ELR (cell line): ENCODE measurements at regions not wholly inside any gene's neighbourhood (a gene's known extent, or its start where the extent isn't known, plus 50 kb on each side); places are given as distances from the start of the nearest gene placed in this dataset.

Experiments used
- DNase-seq: peaks from one replicate; pipeline ENCODE4 v3.0.0-alpha.2; 2015; ENCODE audit warnings: low read depth

DNA sequence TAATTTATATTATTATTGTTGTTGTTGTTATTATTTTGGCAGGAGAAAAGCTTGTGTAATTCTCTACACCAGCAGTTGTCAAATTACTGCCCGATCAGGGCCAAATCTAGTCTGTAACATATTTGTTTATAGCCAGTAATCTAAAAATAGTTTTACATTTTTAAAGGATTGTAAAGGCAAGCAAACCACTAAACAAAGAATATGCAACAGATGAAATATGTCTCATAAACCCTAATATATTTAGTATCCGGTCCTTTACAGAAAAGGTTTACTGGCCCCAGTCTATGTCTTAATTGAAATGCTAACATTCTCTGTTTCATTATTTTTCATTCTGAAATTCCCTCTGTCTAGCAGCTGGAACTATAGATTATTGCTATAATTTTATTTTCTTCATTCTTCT, 709.5 kb downstream of the KCNJ2 start:
- DNase-seq = no peak

DNA sequence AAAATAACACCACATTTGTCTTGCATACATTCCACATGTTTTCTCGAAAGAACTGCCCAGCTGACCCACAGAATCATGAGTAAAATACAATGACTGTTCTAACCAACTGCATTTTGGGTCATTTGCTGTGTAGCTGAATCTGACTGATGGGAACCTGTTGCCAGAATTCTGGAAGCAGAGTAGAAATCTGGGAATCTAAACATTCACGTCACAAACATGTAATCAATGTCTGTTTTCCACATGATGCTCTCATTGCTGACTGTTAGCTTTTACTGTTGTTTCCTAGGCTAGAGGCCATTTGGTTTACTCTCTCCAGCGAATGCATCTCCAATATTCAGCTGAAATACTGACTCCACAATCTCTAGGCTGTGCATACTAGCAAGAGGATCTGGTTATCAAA, 710.1 kb downstream of the KCNJ2 start:
- DNase-seq = no peak

DNA sequence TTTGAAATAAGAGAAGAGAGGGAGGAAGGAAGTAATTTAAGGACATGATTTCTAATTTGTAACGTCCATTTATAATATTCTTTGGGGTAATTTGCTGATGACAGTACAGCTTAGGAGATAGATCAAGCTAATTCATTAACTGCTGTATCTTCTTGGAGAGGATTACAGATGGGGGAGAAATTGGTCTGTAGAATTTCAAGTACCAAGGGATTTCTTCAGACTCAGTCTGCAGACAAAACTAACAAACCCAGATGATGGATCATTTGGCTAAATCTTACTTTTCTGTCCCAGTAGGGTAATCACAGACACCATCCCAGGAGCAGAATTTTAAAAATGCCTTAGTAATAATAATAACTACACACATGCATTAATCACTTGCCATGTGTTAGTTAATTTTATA, 711.8 kb downstream of the KCNJ2 start:
- DNase-seq = no peak

DNA sequence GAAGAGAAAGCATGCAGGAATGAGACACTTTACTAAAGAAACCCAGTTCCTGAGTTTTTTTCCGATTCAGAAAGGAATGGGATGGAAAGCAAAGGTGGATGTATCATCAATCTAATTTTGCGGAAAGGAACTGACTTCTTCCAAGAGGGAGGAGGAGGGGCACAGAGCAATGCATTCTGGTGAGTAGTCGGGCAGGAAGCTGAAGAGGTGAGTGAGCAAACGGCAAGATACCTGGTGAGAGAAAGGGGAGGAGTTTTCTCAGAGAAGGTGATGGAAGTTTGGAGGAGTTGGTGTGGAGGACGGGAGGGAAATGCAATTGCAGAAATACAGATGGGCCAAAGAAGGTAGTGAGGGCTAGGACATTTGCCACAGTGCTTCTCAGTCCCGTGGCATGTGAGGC, 713.2 kb downstream of the KCNJ2 start:
- DNase-seq = no peak

DNA sequence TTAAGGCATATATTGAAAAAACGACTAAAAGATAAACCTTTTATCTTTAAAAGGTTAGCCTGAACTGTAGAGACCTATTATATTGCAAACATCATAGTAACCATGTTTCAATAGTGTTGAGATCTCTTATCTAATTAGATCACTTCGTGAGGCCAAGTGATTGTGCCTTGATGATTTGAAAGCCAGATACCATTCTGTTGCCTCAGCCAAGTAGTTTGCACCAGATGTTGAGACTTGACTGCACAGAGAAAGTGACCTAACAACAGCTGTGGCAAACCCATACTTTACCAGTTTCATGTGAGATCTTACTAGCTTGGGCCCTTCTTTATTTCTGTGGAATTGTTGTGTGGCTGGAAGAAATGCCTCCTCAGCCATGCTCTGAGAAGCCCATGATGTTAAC, 717.3 kb downstream of the KCNJ2 start:
- DNase-seq = no peak

DNA sequence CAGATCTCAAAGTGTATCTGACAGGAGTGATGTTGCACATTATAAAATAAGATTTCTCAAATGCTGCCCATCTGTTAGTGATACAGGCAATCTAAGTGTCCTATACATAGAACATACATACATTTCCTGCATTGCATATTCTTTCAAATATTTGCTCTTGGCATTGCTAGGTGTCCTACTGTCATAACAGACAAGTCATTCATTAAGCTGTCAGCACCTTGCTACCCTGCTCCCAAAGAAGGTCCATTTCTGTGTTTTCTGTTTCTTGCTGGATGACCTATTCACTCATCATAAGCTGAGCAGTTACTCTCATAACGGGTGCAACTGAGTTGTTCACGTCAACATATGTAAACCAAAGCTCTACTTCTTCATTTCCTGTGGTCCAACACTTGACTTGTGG, 719.0 kb downstream of the KCNJ2 start:
- DNase-seq = no peak

DNA sequence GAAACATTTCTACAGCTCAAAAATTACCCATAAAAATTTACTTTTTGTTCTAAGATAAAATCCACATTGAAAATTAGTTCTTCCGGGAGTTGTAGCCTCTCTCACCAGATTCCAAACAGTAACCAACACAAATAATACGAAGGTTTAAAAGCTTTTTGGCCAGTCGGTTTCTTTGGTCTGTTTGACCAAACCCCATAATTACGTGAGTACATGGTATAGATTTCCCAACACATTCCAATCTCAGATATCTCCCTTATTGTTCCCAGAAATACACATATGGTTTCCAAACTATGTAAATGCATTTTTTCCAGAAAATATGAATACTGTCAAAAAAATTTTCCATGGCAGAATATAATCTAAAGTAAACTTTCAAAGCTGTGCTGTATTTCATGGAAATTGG, 722.0 kb downstream of the KCNJ2 start:
- no peak for DNase-seq

DNA sequence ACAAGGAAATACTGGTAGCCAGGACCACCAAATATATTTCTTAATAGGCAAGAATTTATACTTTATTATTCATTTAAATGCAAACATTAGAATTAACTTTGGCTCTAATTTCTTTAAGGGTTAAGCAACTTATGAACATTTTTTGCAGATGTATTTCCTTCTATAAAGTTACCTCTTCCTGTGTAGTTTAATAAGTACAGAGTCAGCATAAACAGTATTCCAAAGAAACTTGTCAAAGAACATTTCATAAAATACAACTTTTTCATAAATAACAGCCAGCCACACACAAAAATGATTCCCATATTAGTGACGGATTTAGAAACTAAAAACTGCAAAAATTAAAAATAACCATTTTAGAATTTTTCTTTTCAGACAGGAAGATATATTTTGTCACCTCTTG, 723.2 kb downstream of the KCNJ2 start:
- DNase-seq = no peak

DNA sequence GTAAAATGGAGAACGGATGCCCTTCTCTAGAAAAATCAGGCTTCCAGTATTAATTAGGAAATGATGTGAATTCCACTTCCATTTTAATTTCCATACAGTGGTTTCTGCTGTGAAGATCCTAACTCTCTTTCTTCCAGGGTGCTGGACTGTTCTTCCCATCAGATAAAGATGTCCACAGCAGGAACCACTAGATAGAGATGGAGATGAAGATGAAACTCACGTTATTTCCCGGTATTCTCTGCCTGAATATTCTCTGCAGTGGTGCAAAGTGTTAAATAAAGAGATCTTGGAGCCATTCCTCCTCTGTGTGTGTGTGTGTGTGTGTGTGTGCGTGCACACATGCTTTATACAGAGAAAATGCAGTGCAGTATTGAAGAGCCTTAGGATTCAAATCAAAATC, 727.5 kb downstream of the KCNJ2 start:
- DNase-seq = peak; percentile 24

DNA sequence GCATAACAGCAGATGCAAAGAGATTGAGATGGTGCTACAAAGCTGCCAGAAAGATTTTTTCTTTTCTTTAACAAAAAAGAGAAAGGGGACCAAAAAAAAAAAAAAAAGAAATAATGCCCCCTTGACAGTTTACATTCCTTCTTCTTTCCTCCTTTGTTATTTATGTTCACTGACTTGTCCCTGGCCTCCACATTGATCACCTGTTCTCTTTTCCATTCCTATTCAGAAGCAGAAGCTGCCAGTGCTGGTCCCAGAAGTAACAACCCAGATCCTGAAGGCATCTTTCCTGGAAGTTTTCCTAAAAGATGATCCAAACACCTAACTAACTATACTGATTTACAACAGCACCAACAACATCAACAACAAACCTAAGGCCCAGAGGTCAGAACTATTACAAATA, 728.1 kb downstream of the KCNJ2 start:
- DNase-seq = no peak

DNA sequence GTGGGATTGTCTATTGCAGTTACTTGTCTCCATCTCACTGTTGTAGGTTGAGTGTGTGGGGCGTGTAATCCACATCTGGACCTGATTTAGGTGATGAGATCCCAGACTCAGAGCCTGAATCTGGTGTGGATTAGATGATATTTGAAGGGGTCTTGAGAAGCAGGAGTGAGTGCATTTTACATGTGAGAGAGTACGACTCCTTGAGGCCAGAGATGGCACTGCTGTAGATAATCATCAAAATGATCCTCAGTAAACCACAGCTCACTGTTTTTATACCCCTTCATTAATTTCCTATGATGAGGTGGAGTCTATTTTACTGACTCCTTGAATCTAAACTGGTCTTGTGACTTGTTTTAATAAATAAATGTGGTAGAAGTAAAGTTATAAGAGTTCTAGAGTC, 732.5 kb downstream of the KCNJ2 start:
- peak; percentile 4 for DNase-seq

DNA sequence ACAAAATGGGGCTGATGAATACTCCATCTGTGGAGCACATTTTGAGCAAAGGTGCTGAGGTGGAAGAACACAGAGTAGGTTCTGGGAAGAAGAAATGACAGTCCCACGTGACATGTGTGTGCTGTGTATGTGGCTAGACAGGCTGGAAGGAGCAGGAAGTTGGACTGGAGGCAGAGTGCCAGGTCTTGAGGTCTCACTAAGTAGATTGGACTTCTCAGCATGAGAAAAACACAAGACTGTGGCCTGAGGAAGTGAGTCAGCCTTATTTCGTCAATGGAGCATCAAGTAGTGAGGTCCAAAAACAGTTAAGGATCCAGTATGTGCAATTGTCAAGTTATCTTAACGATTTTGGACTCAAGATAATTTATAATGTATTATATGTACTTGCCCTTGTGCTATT, 736.5 kb downstream of the KCNJ2 start:
- peak; percentile 97 for DNase-seq

DNA sequence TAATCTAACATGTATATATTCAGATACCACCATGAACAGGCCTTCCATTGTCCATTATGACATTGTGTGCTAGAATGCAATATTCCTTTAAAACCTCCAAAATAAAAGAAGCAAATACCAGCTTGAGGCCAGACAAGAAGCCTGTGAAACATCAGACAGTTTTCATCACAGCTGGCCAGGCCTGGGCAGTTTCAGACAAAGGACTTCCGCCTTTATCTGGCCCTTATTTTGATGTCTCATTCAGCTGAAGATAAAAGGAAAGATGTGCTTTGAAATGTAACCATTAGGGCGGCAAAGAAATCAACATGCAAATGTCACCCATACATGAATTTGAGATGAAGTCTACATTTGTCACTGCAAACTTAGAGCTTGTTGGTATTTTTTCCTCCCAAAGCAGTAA, 737.5 kb downstream of the KCNJ2 start:
- peak; percentile 13 for DNase-seq

DNA sequence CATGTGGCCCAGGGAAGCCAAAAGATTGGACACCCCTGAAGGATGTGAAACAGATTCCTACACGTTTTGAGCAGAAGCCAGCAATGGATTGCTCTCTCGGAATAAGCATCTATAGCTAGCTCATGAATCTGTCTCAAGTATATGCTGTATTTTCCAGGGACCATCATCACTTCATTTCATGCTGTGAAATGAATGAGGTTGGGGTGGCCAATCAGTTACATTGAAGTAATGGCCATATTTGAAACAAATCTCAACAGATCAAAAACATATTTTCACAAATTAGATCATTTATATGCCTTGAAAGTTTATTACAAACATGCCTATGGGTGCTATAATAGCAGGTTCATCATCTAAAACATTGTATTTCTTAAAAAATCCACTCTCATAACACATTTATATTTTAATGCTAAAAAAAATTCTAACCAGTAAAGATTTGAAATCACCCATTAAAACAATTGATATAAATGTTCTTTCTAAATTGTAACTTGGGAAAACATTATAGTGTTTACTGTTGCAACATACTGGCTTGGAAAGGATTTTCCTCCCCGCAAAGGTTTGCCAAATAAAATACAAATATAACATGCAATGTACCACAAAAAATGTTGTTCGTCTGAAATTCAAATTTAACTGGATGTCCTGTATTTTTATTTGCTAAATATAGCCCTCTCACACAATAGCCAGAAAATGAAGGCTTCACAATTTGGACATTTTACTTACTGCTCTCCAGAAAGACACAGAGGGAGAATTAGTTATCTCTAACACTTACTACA, 743.6 kb downstream of the KCNJ2 start:
- DNase-seq = no peak

DNA sequence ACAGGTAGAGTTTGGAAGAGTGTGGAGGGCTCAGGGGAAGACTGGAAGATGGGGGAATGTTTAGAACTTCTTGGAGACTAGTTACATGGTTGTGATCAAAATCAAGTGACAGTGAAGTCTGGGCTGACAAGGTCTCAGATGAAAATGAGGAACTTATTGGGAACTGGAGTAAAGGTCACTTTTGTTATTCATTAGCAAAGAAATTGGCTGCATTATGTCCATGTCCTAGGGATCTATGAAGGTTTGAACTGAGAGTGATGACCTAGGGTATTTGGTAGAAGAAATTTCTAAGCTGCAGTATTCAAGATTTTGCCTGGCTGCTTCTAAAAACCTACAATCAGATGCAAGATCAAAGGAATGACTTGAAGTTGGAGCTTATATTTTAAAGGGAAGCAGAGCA, 747.1 kb downstream of the KCNJ2 start:
- no peak for DNase-seq

DNA sequence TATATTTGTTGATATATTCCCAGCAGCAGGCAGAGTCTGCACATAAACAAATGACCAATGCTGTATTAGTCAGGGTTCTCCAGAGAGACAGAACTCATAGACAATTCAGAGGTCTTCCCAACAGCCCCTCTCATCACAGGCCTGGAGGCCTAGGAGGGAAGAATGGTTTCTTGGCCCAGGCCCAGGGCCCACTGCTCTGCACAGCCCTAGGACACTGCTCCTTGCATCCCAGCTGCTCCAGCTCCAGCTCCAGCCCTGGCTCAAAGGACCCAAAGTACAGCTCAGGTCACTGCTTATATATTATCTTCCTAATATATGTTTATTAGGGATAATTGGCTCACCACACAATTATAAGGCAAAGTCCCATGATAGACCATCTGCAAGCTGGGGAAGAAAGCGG, 749.9 kb downstream of the KCNJ2 start:
- peak; percentile 9 for DNase-seq

DNA sequence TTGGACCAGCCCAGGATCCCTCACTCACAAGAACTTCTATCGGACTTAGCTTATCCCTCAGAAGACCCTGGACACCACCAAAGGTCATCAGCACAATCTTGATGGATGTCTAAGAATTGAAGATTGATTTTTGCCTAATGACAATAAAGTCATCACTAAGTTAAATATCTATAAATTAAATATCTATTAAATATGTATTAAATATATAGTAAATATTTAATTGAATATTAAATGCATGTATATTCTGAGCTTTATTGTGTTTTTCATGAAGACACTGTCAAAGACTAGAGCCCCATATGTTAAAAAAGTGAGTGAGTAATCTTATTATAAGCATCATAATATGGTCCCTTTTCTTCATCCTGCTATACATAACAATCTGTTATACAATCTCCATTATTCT, 751.1 kb downstream of the KCNJ2 start:
- no peak for DNase-seq

DNA sequence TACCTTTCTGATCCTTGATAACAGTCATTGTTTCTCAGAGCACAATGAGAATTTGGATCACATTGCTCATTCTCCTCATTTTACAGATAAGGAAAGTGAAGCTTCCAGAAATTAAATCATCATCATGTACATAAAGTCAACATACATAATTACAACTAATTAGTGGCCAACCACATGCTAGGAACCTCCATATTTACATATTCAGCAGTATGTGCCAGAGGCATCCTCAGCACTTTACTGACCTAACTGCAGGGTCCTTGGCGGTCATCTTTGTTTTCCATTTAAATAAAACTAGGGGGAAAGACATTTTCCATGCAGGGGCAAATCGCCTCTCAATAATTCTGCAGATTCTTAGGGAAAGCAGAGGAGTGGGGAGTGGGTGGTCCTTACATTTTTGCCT, 752.9 kb downstream of the KCNJ2 start:
- no peak for DNase-seq

DNA sequence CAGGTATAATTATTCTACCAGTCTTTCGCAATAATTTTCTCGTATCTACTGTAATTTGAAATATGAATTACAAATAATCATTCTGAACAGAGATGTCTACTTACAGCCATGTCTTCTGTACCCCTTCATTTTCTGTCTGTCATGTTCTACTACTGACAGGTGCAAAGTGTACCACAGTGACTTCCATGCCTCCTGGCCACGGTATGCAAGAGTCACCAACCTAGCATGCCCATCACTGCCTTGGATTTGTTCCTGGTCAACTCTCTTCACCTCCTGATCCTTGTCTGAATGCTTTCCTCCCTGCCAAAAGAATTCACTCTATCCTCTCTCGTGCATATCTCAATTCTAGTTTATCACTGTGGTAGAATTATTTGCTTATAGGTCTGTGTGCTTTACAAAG, 755.4 kb downstream of the KCNJ2 start:
- DNase-seq = no peak

DNA sequence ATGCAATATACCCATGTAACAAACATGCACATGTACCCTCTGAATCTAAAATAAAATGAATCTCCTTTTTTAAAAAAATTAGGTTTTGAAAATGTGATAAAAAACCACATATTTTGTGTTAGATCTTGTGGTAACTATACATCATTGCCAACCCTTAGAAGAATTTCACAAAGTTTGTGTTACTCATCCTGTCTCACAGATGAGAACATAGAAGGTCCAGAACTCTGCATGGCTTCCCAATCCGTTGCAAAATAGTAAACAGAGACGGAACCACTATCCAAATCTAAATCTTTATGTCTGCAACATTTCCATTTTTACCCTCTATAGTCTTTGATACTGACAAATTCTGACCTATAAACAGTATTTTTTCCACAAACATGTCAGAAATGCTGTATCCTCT, 759.9 kb downstream of the KCNJ2 start:
- DNase-seq = peak; percentile 7

DNA sequence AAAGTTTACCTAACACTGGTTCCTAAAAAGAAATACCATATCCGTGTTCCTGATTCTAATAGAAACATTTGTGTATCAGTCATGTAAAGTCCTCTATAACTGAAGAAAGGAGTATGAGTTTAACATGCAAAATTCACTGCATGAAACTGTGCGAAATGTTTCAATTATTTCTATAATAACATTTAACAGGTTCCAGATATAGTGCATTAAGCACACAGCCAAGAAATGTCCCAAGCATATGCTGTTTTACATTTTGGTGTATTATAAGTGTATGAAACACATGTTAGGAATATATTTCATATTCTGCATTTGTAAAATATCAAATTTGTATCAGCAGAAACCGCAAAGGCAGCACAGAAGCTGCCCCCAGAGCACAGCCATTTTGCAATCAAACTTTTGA, 764.9 kb downstream of the KCNJ2 start:
- no peak for DNase-seq

DNA sequence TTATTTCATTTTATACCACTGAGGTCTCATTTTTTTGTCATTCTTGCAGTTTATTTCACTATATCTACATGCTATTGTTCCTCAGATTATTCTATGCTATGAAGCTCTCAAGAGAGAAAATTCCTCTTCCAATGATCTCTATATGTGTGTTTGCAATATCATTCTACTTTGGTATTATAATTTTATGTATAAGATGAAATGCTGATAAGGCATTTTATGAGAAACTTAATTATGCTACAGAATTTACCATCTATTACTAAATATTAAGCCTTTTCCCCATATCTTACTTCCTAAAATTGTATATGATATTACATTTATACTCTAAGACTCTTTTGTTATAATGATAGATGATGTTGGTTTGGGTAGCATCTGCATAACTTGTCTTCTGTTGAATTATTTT, 765.5 kb downstream of the KCNJ2 start:
- no peak for DNase-seq

DNA sequence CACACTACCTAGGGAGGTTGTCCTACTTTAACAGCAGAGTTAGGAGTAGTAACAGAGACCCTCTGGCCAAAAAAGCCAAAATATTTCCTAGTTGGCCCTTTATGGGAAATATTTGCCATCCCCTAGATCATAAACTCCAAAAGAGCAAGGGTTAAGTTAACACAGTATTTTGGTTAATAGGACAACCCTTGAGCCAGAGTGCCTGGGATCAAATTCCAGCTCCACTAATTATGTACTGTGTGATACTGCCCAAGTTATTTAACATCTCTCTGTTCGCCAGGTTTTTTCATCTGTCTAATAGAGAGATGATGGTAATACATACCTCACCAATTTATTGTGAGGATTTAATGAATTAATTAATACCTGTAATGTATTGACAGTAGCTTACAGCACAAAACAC, 767.4 kb downstream of the KCNJ2 start:
- no peak for DNase-seq

DNA sequence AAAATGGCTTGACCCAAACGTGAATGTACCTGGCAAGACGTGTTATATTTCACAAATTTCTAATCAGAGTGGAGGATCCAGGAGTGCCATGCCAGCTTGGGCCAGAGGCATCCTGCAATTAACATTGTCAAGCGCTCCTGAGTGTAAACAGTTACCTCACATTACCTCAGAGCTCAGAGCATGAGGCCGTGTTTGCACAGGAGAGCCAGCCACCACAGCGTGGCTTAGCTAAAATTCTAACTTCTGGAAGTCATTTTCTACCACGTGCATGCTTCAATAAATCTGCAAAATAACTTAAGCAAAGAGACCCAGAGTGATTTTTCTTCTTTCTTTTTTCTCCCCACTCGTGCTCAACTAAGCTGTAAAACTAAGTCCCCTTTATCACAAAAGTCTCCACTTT, 769.0 kb downstream of the KCNJ2 start:
- DNase-seq = no peak

DNA sequence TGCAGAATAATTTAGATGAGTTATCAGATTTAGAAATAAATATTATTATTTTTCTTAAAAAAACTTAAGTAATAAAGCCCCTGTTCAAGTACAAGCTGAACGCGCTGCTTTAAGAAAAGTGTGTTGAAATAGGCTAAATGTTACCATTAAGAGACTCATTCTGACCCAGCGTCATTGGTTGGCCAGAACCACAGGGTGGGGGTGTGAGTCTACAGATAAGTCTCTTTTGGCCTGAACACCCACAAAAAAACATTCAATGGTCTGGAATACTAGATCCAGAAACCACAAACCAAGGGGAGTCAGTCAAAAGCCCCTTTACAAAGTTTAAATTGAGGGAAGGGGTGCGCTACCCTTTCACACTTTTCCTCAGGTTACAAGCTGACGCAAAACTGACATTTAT, 776.1 kb downstream of the KCNJ2 start:
- DNase-seq = peak; percentile 13
